Mesothelial cell of epicardium (in vitro differentiated cells): ENCODE measurements at regions not wholly inside any gene's neighbourhood (a gene's known extent, or its start where the extent isn't known, plus 50 kb on each side); places are given as distances from the start of the nearest gene placed in this dataset.

Experiments
- DNase-seq, 2 experiments: peaks; one replicate each; pipeline ENCODE4 v3.0.0; 2021; ENCODE audit warnings: low spot score in 2 of 2; ENCODE audit not compliant: unreplicated experiment in 2 of 2
- H3K27ac Mint-ChIP-seq: 2 replicates; pipeline ENCODE4 v1.8.0; 2021; ENCODE audit warnings: mixed read lengths
- H3K27me3 Mint-ChIP-seq: 2 replicates; pipeline ENCODE4 v1.8.0; 2021; ENCODE audit warnings: low read depth, mixed read lengths
- H3K36me3 Mint-ChIP-seq: 2 replicates; pipeline ENCODE4 v1.8.0; 2021; ENCODE audit warnings: mixed read lengths
- H3K4me1 Mint-ChIP-seq: 2 replicates; pipeline ENCODE4 v1.8.0; 2021; ENCODE audit warnings: mixed read lengths
- H3K4me3 Mint-ChIP-seq: 2 replicates; pipeline ENCODE4 v1.8.0; 2021; ENCODE audit warnings: mild to moderate bottlenecking, moderate library complexity, mixed read lengths
- H3K9me3 Mint-ChIP-seq: 2 replicates; pipeline ENCODE4 v1.8.0; 2021; ENCODE audit warnings: mixed read lengths
- TF ChIP-seq, protein P1 (sequence below): fragments of 200-600 bp; sonication (generic); IDR thresholded peaks from one replicate; pipeline ENCODE4 v1.5.0; 2021; ENCODE audit warnings: antibody characterized with exemption; ENCODE audit not compliant: unreplicated experiment

DNA sequence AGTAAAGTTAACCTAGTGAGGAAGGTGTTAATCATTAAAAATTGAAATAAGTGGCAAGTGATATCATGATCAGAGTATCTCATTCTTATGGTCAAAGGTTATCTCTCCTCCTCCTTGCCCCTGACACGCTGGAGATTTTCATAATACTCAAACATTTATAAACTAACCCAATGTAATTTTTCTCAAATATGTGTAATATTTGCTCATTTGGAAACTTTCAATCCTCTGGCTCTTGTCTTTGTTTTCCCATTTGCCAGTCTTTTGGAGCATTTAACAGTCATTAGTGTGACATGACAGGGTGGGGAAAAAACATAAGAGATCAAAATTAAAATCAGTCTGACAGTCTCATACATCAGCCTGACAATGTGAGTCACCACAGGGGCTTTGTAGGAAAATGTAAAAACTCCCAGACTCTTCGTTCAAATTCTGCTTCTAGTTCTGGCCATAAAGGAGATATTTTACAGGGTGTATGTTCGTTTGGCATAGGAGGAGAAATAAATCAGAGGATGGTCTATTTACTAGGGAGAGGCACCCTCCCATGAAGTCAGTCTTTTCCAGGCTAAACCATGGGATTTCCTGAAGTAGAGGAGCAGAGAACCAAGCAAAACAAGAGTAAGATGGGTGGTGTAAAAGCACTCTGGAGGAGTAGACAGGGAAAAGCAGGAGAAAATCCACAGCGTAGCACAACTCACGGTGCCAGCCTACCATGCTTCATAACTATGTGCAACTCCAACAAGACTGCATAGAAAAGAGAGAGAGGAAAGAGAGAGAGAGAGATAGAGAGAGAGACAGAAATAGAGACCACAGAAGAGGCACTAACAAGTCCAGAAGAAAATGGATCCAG is 369.2 kb upstream of the PDE3A start:
- H3K27me3 Mint-ChIP-seq = no peaks in the 10 kb centered on the region
- DNase-seq = no peak
- TF ChIP-seq, protein P1, sequence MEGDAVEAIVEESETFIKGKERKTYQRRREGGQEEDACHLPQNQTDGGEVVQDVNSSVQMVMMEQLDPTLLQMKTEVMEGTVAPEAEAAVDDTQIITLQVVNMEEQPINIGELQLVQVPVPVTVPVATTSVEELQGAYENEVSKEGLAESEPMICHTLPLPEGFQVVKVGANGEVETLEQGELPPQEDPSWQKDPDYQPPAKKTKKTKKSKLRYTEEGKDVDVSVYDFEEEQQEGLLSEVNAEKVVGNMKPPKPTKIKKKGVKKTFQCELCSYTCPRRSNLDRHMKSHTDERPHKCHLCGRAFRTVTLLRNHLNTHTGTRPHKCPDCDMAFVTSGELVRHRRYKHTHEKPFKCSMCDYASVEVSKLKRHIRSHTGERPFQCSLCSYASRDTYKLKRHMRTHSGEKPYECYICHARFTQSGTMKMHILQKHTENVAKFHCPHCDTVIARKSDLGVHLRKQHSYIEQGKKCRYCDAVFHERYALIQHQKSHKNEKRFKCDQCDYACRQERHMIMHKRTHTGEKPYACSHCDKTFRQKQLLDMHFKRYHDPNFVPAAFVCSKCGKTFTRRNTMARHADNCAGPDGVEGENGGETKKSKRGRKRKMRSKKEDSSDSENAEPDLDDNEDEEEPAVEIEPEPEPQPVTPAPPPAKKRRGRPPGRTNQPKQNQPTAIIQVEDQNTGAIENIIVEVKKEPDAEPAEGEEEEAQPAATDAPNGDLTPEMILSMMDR = no peak
- no peak overlapping the region for H3K4me3 Mint-ChIP-seq
- peaks cover 44% of the 10 kb centered on the region for H3K4me1 Mint-ChIP-seq
- peak overlapping the region; percentile 1 for H3K27ac Mint-ChIP-seq
- peaks cover 15% of the 10 kb centered on the region for H3K9me3 Mint-ChIP-seq
- peaks cover 1% of the 10 kb centered on the region for H3K36me3 Mint-ChIP-seq

DNA sequence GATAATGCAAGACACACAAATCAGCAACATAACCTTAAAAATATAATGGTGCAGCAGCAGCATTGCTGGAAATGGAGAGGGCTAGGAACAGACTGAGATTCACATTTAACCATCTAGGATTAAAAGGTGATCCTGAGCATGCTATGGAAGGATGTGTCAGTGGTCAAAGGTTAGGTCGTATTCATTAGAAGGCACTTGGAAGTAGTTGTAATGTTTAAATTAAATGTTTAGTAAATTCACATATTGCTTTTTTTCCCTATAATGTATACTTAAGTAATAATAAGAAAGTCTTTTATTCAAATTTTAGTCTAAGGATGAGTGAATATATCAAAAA is 368.6 kb upstream of the PDE3A start:
- TF ChIP-seq, protein P1 = no peak

DNA sequence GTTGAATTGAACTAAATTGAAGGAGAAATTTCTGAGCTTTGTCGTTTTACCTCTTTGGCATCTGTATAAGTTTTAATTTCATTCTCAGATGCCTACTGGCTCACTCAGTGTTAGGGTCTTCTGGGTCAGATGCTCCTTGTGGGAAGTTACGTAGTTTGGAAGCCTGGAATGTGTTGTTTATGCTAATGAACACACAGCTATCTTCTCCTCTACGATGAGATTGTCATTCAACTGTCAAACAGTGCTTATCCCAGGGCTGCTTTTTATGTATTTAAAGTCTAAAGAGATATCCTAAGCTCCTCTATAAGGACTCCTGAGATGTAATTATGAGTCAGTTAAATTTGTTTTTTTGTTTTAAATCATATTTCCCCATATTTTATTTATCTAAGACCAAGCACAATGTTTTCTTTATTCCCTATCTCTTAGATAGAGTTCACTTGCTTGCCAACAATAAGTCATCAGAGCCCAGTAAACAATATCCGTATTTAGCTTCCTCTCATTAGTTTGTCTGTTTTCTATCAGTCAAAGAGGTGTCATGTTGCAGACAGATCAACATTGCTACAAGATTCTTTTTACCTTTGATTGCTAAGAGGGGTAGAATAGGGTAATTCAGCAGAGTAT is 368.0 kb upstream of the PDE3A start:
- peaks cover 1% of the 10 kb centered on the region for H3K36me3 Mint-ChIP-seq
- no peak for DNase-seq
- H3K27ac Mint-ChIP-seq = no peak overlapping the region
- peaks cover 41% of the 10 kb centered on the region for H3K4me1 Mint-ChIP-seq
- H3K27me3 Mint-ChIP-seq = no peaks in the 10 kb centered on the region
- no peak overlapping the region for H3K4me3 Mint-ChIP-seq
- H3K9me3 Mint-ChIP-seq = peaks cover 15% of the 10 kb centered on the region
- TF ChIP-seq, protein P1 = no peak

More for the DNA sequence above, 368.6 kb upstream of the PDE3A start:
- Mint-ChIP-seq H3K4me3 (no peak overlapping the region), H3K36me3 (peaks cover 1% of the 10 kb centered on the region), H3K9me3 (peaks cover 15% of the 10 kb centered on the region), H3K27ac (no peak overlapping the region), H3K27me3 (no peaks in the 10 kb centered on the region), H3K4me1 (peaks cover 41% of the 10 kb centered on the region)
- no peak for DNase-seq

DNA sequence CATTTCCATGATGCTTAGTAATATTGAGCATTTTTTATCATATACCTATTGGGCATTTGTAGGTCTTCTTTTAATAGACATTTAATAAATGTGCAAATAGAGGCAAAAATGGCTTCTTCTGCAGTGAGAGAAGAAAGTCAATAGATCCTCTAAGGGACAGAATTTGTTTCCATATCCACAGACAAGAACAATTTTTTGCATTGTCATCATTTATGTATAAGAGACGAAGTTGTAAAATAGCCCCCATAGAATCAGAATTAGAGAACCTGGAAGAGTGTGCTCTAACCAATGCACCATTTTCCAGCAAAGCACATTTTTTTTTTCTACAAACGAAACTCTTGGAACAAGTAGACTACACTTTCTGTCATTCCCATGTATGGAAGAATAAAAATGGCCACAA is 365.1 kb upstream of the PDE3A start:
- Mint-ChIP-seq H3K4me1 (peaks cover 33% of the 10 kb centered on the region), H3K27me3 (no peaks in the 10 kb centered on the region), H3K9me3 (peaks cover 15% of the 10 kb centered on the region), H3K4me3 (no peak overlapping the region), H3K36me3 (peaks cover 1% of the 10 kb centered on the region), H3K27ac (no peak overlapping the region)
- TF ChIP-seq, protein P1 = no peak
- no peak for DNase-seq

DNA sequence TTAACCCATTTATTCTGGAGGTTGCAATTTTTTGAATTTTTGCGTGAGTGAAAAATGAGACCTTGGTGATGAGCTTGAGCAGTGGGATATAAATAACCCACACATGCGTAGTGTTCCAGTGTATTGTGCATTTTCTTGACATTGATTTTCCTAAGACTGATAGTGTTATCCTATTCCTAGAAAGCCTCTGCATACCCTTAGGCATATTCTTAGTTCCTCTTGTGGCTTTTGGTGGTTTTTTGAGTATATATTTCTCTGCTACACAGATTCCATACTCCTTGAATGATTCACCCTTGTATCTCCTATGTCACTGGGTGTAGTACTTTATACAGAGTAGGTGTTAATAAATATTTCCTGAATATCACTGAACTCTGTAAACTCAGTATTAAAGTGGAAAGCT is 363.4 kb upstream of the PDE3A start:
- Mint-ChIP-seq H3K9me3 (peaks cover 19% of the 10 kb centered on the region), H3K4me3 (no peak overlapping the region), H3K36me3 (peaks cover 1% of the 10 kb centered on the region), H3K4me1 (peaks cover 20% of the 10 kb centered on the region), H3K27ac (no peak overlapping the region), H3K27me3 (no peaks in the 10 kb centered on the region)
- DNase-seq = no peak
- TF ChIP-seq, protein P1 = no peak
